Occipital lobe (tissue), 1 donor: ENCODE measurements at regions not wholly inside any gene's neighbourhood (a gene's known extent, or its start where the extent isn't known, plus 50 kb on each side); places are given as distances from the start of the nearest gene placed in this dataset.

Experiments used
- DNase-seq: peaks from one replicate; lab custom pipeline; 2025; lab: John Stamatoyannopoulos, UW

- no peak for DNase-seq
Observed at GRCh38 chr15:99508852-99509251, 56.9 kb upstream of the MEF2A start.

- no peak for DNase-seq
Observed at GRCh38 chr15:99509686-99510461, 55.9 kb upstream of the MEF2A start.

DNA sequence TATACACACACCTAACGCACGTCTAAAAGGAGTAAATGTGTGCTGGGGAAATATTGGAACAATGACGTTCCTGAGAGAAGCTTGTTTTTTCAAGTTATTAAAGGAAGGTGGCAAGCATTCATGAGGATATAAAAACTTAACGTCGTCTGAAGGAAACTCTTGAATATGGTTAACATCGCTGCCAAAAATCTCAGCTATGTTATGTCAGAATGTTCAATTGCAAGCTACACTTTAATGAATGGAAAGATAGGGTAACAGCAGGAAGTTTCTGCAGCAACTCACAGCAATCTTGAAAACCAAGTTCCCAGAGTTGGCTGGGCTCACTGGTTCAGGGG, 54.3 kb upstream of the MEF2A start:
- no peak for DNase-seq

- no peak for DNase-seq
Observed at GRCh38 chr15:99511866-99512661, 53.7 kb upstream of the MEF2A start.

GRCh38 chr15:99514306-99514705, 51.5 kb upstream of the MEF2A start:
- DNase-seq = no peak
